Left lung (tissue), 4 donors: ENCODE measurements at regions not wholly inside any gene's neighbourhood (a gene's known extent, or its start where the extent isn't known, plus 50 kb on each side); places are given as distances from the start of the nearest gene placed in this dataset.

Experiments
- ATAC-seq: fragments of 200-7000 bp; cut with Tn5 transposase; one replicate; pipeline ENCODE4 v1.9.1; 2020; ENCODE audit warnings: moderate library complexity
- DNase-seq, 4 donors: peaks; one replicate each; pipeline ENCODE4 v3.0.0-alpha.2; 2013 to 2020
- H3K27ac ChIP-seq, 2 donors: fragments of 200-600 bp; sonication (generic) in 1 of 2; one replicate each; pipeline versions ENCODE4 v1.5.0 to v1.8.0; 2020 to 2021
- H3K27me3 ChIP-seq, 2 donors: fragments of 200-600 bp; sonication (generic) in 1 of 2; one replicate each; pipeline versions ENCODE4 v1.5.0 to v1.8.0; 2020 to 2021
- H3K36me3 ChIP-seq, 2 donors: fragments of 200-600 bp; sonication (generic) in 1 of 2; one replicate each; pipeline versions ENCODE4 v1.5.0 to v1.8.0; 2020 to 2021
- H3K4me1 ChIP-seq, 2 donors: fragments of 200-600 bp; one replicate each; pipeline ENCODE4 v1.8.0; 2021
- H3K4me3 ChIP-seq, 2 donors: fragments of 200-600 bp; sonication (generic) in 1 of 2; one replicate each; pipeline versions ENCODE4 v1.5.0 to v1.8.0; 2020 to 2021; ENCODE audit warnings: mild to moderate bottlenecking in 1 of 2
- H3K9me3 ChIP-seq, 2 donors: fragments of 200-600 bp; sonication (generic) in 1 of 2; one replicate each; pipeline versions ENCODE4 v1.5.0 to v1.8.0; 2020 to 2021
- CTCF ChIP-seq, 2 donors: fragments of 200-600 bp; sonication (generic) in 1 of 2; IDR thresholded peaks; one replicate each; pipeline versions ENCODE4 v1.5.0 to v1.8.0; 2021; ENCODE audit warnings: antibody characterized with exemption in 2 of 2
- intact Hi-C, 2 donors: fragments of 100-400 bp; cut with DNase I; formaldehyde crosslinking; loops; one replicate each; pipeline versions ENCODE4 v1.11.2 to v1.14.2; 2022
- donor health status: DM: no; HTN: yes; CAD: no.
- donor health status: DM: no; HTN: no; CAD: no.

- no peak for ATAC-seq
- no peak for DNase-seq
- Histone ChIP-seq H3K27me3 (peaks cover 0 to 9% of the 10 kb centered on the region in 2 donors), H3K27ac (peak overlapping the region; percentile 33 to 63), H3K36me3 (no peaks in the 10 kb centered on the region), H3K9me3 (no peaks in the 10 kb centered on the region), H3K4me1 (peaks cover 8 to 10% of the 10 kb centered on the region in 2 donors), H3K4me3 (no peak overlapping the region)
- intact Hi-C loops: no loop called here
- no peak for TF ChIP-seq CTCF (IDR thresholded peaks at IDR 0.05)
Observed at GRCh38 chr1:30190511-30191153, 532.8 kb downstream of the MATN1 start.

- peaks cover 8 to 10% of the 10 kb centered on the region in 2 donors for H3K4me1 ChIP-seq
- H3K27ac ChIP-seq: no peak overlapping the region
- intact Hi-C loops: no loop called here
- DNase-seq: no peak
- no peaks in the 10 kb centered on the region for H3K36me3 ChIP-seq
- ATAC-seq: no peak
- no peaks in the 10 kb centered on the region for H3K9me3 ChIP-seq
- H3K4me3 ChIP-seq: no peak overlapping the region
- peaks cover 0 to 16% of the 10 kb centered on the region in 2 donors for H3K27me3 ChIP-seq
- TF ChIP-seq CTCF (IDR thresholded peaks at IDR 0.05): no peak
Observed at GRCh38 chr1:30189818-30190500, 533.4 kb downstream of the MATN1 start.

GRCh38 chr1:30188999-30189398 is 534.4 kb downstream of the MATN1 start:
- Histone ChIP-seq H3K36me3 (no peaks in the 10 kb centered on the region), H3K27ac (no peak overlapping the region), H3K4me3 (no peak overlapping the region), H3K9me3 (no peaks in the 10 kb centered on the region), H3K27me3 (peaks cover 0 to 20% of the 10 kb centered on the region in 2 donors), H3K4me1 (peaks cover 8 to 10% of the 10 kb centered on the region in 2 donors)
- DNase-seq: no peak
- TF ChIP-seq CTCF (IDR thresholded peaks at IDR 0.05): no peak
- ATAC-seq: no peak
- intact Hi-C loops: no loop called here

GRCh38 chr1:30188329-30188728 is 535.1 kb downstream of the MATN1 start:
- no peaks in the 10 kb centered on the region for H3K9me3 ChIP-seq
- H3K36me3 ChIP-seq: no peaks in the 10 kb centered on the region
- ATAC-seq (no peak), DNase-seq (no peak)
- TF ChIP-seq CTCF (IDR thresholded peaks at IDR 0.05): no peak
- peaks cover 8 to 10% of the 10 kb centered on the region in 2 donors for H3K4me1 ChIP-seq
- peaks cover 0 to 20% of the 10 kb centered on the region in 2 donors for H3K27me3 ChIP-seq
- intact Hi-C loops: no loop called here
- no peak overlapping the region for H3K4me3 ChIP-seq
- no peak overlapping the region for H3K27ac ChIP-seq

DNA sequence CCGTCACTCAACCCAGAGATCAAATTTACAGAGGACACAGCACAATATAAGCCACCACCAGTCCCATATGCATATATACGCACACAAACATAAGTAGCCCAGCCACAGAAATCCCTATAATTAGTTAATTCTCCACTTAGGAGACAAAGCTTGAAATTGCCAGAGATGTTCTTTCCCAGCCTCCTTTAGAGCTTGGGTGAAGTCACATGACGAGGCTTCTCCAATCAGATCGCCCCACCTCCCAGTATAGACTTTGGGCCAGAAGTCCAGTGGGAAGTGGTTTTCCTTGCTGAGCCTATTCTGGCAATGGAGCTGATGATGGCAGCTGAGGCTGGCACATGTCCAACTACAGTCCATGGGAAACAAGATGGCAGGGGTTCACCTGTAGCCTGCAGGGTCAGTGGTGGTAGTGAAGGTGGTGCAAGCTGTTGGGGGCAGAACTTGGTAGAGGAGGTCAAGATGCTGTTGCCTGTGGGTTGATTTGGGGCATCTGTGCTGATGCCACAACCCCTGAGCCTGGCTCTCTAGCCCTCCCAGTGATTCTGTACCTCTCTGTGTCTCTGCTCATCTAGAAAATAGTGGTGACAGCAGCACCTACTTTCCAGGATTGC is 535.9 kb downstream of the MATN1 start:
- Histone ChIP-seq H3K4me3 (no peak overlapping the region), H3K4me1 (peaks cover 8 to 10% of the 10 kb centered on the region in 2 donors), H3K36me3 (no peaks in the 10 kb centered on the region), H3K27me3 (peaks cover 0 to 20% of the 10 kb centered on the region in 2 donors), H3K9me3 (no peaks in the 10 kb centered on the region), H3K27ac (no peak overlapping the region)
- ATAC-seq (no peak), DNase-seq (no peak)
- no peak for TF ChIP-seq CTCF (IDR thresholded peaks at IDR 0.05)
- intact Hi-C loops: no loop called here
